Adrenal gland (tissue), 9 donors: ENCODE measurements at regions not wholly inside any gene's neighbourhood (a gene's known extent, or its start where the extent isn't known, plus 50 kb on each side); places are given as distances from the start of the nearest gene placed in this dataset.

Experiments
- DNase-seq, 7 donors: peaks; one replicate each; pipeline ENCODE4 v3.0.0-alpha.2; 2019 to 2020
- H3K27ac ChIP-seq, 5 donors: fragments of 200-600 bp; sonication (generic) in 4 of 5; 1 replicate in 3 of 5; 2 replicates in 2 of 5; pipeline versions ENCODE4 v1.5.1 to v1.8.0; 2016 to 2020; ENCODE audit warnings: mild to moderate bottlenecking in 1 of 5
- H3K27me3 ChIP-seq: fragments of 200-600 bp; 2 replicates; pipeline ENCODE4 v1.8.0; 2021
- H3K36me3 ChIP-seq, 2 donors: fragments of 200-600 bp; replicated peaks in 1 of 2; 1 replicate in 1 of 2; 2 replicates in 1 of 2; pipeline versions ENCODE4 v1.5.1 to v1.8.0; 2018 to 2022
- H3K4me1 ChIP-seq, 2 donors: fragments of 200-600 bp; replicated peaks in 1 of 2; 1 replicate in 1 of 2; 2 replicates in 1 of 2; pipeline versions ENCODE4 v1.5.1 to v1.8.0; 2018 to 2021
- H3K4me3 ChIP-seq, 4 donors: fragments of 200-600 bp; sonication (generic) in 3 of 4; one replicate each; pipeline ENCODE4 v1.5.1; 2016 to 2018
- H3K9me3 ChIP-seq, 3 donors: fragments of 200-600 bp; sonication (generic) in 1 of 3; replicated peaks in 1 of 3; 1 replicate in 2 of 3; 2 replicates in 1 of 3; pipeline versions ENCODE4 v1.5.1 to v1.8.0; 2016 to 2021
- POLR2A ChIP-seq, 2 donors: fragments of 450-650 bp; IDR thresholded peaks; one replicate each; pipeline ENCODE4 v1.6.1; 2017; ENCODE audit warnings: antibody characterized with exemption in 2 of 2, mild to moderate bottlenecking in 2 of 2, moderate library complexity in 1 of 2
- WGBS, 4 donors: extraction: QIAGEN DNeasy Blood & Tissue Kit in 2 of 4; methylation state at CpG; one replicate each; pipeline versions ENCODE4 v1.1.5 to v1.1.7; 2013 to 2017; 5-methylcytosine and 5-hydroxymethylcytosine counted together
- intact Hi-C, 2 donors: fragments of 100-400 bp; cut with DNase I; formaldehyde crosslinking; loops; one replicate each; pipeline versions ENCODE4 v1.14.1 to v1.15.0; 2022 to 2023
- TF ChIP-seq, protein P1 (sequence below), 6 experiments: fragments of 450-650 bp in 4 of 6; fragments of 200-600 bp in 2 of 6; sonication (generic) in 1 of 6; IDR thresholded peaks; 1 replicate in 5 of 6; 2 replicates in 1 of 6; pipeline versions ENCODE4 v1.5.1 to v1.8.0; 2016 to 2021; ENCODE audit warnings: antibody characterized with exemption in 6 of 6, mild to moderate bottlenecking in 2 of 6, moderate library complexity in 1 of 6
- donor health status: healthy with polysubstance abuse.
- donor health status: Bipolar disorder and iron deficiency.
- donor health status: DM: yes; HTN: yes; CAD: no.
- donor health status: DM: no; HTN: no; CAD: no.
- donor health status: DM: no; HTN: no; CAD: no.

DNA sequence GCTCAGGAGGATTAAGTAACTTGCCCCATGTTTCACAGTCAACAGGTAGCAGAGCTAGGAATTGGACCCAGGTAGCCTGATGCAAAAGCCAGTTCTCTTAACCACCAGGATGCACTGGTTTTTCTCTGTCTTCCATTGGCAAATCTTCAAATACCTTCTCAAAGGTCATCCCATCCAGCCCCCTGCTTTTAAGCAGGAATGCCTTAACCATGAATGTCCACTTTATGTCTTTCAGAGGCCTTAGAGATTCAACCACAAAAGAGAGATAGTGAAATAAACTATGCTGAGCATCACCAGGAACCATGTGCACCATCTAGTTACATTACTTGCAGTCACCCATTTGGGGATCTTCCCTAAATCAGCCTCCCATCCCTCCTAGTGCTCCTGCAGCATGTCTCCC, 94.3 kb downstream of the C17orf67 start:
- Histone ChIP-seq H3K27me3 (no peaks in the 10 kb centered on the region), H3K36me3 (no peaks in the 10 kb centered on the region), H3K9me3 (no peaks in the 10 kb centered on the region), H3K4me1 (no peaks in the 10 kb centered on the region), H3K4me3 (no peak overlapping the region), H3K27ac (no peak overlapping the region)
- intact Hi-C loops: no loop called here
- no peak for DNase-seq
- TF ChIP-seq, protein P1, sequence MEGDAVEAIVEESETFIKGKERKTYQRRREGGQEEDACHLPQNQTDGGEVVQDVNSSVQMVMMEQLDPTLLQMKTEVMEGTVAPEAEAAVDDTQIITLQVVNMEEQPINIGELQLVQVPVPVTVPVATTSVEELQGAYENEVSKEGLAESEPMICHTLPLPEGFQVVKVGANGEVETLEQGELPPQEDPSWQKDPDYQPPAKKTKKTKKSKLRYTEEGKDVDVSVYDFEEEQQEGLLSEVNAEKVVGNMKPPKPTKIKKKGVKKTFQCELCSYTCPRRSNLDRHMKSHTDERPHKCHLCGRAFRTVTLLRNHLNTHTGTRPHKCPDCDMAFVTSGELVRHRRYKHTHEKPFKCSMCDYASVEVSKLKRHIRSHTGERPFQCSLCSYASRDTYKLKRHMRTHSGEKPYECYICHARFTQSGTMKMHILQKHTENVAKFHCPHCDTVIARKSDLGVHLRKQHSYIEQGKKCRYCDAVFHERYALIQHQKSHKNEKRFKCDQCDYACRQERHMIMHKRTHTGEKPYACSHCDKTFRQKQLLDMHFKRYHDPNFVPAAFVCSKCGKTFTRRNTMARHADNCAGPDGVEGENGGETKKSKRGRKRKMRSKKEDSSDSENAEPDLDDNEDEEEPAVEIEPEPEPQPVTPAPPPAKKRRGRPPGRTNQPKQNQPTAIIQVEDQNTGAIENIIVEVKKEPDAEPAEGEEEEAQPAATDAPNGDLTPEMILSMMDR (IDR thresholded peaks at IDR 0.05): no peak
- TF ChIP-seq POLR2A (IDR thresholded peaks at IDR 0.05): no peak

DNA sequence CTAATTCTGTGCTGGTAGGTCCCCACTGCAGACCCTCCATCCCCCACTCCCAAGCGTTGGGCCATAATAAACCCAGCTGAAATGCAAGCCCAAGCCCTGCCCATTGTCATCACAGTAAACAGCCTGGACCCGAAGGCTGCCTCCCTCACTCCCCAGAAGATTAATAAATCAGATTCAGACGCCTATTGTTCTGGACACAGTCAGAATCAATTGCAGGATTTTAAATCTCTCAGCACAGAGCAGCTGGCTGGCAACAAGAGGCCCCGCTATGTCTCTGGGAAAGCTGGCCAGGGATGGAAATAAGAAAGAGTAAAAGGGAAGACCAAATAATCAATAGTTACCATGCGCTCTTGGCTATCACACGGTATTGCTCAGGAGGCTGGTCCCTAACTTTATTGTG, 93.9 kb downstream of the C17orf67 start:
- no peak for DNase-seq
- Histone ChIP-seq H3K4me1 (no peaks in the 10 kb centered on the region), H3K4me3 (no peak overlapping the region), H3K9me3 (no peaks in the 10 kb centered on the region), H3K27ac (no peak overlapping the region), H3K36me3 (no peaks in the 10 kb centered on the region), H3K27me3 (no peaks in the 10 kb centered on the region)
- WGBS, 4 donors: 52 to 57% (median 56%) methylated on average over 6 of the region's 6 CpGs
- TF ChIP-seq POLR2A (IDR thresholded peaks at IDR 0.05): no peak
- TF ChIP-seq, protein P1 (IDR thresholded peaks at IDR 0.05): no peak
- intact Hi-C loops: no loop called here

DNA sequence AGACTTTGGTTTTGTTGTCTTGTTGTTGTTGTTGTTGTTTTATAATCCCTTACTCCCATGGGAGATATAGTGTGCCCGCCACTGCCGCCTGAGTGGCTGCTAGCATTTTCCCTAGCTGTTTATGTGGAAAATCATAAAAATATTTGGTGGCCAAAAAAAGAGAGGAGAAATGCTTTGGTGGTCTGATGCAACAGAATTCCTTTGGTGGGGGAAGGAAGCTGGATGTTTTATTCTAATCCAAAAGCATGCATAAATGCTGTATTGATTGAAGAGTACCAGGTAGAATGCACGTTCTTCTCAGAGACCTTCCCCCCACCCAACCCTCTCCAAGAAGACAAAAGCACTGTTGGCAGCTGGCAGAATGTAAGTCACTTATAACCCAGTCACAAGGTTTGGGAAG, 93.2 kb downstream of the C17orf67 start:
- WGBS, 4 donors: 65 to 79% (median 70%) methylated on average over 3 of the region's 3 CpGs
- TF ChIP-seq POLR2A (IDR thresholded peaks at IDR 0.05): no peak
- TF ChIP-seq, protein P1 (IDR thresholded peaks at IDR 0.05): no peak
- Histone ChIP-seq H3K27me3 (no peaks in the 10 kb centered on the region), H3K36me3 (no peaks in the 10 kb centered on the region), H3K4me1 (no peaks in the 10 kb centered on the region), H3K9me3 (no peaks in the 10 kb centered on the region), H3K4me3 (no peak overlapping the region), H3K27ac (no peak overlapping the region)
- intact Hi-C loops: no loop called here
- DNase-seq: no peak
